A673 (cell line): ENCODE measurements at regions not wholly inside any gene's neighbourhood (a gene's known extent, or its start where the extent isn't known, plus 50 kb on each side); places are given as distances from the start of the nearest gene placed in this dataset.

Experiments used
- BruUV-seq: library from RNA; stranded (reverse); fragments of 400-500 nt; replicated peaks from 2 replicates; lab custom pipeline; 2021; lab: Mats Ljungman, UMichigan
- CTCF ChIA-PET: fragments of 300-600 bp; sonication (Branson Sonifier 250); formaldehyde crosslinking; loops from one replicate; lab custom pipeline; 2022; ENCODE audit warnings: antibody characterized with exemption; lab: Charles Lee
- POLR2A ChIA-PET: fragments of 300-600 bp; sonication (Branson Sonifier 250); formaldehyde crosslinking; loops from one replicate; lab custom pipeline; 2022; ENCODE audit warnings: antibody characterized with exemption; ENCODE audit not compliant: low non-redundant PET; lab: Charles Lee
- DNase-seq: peaks from one replicate; pipeline ENCODE4 v3.0.0-alpha.2; 2015; ENCODE audit warnings: low spot score
- H3K27ac ChIP-seq: fragments of 200-600 bp; sonication (generic); 2 replicates; pipeline ENCODE4 v1.5.1; 2016; ENCODE audit warnings: mixed run types, low read depth, mild to moderate bottlenecking, mixed read lengths, antibody characterized with exemption, low read length; ENCODE audit not compliant: poor library complexity, severe bottlenecking
- H3K27me3 ChIP-seq: fragments of 200-600 bp; sonication (generic); replicated peaks from 2 replicates; pipeline ENCODE4 v1.6.1; 2017; ENCODE audit warnings: mixed run types, low read depth, mild to moderate bottlenecking, mixed read lengths, antibody characterized with exemption, low read length; ENCODE audit not compliant: insufficient read depth, poor library complexity
- H3K36me3 ChIP-seq: fragments of 200-600 bp; sonication (generic); 2 replicates; pipeline ENCODE4 v1.6.1; 2016; ENCODE audit warnings: mixed run types, mild to moderate bottlenecking, mixed read lengths, antibody characterized with exemption, low read length; ENCODE audit not compliant: insufficient read depth, poor library complexity, severe bottlenecking
- H3K4me1 ChIP-seq: fragments of 200-600 bp; sonication (generic); 2 replicates; pipeline ENCODE4 v1.6.1; 2017; ENCODE audit warnings: mixed run types, mild to moderate bottlenecking, mixed read lengths, antibody characterized with exemption, low read length; ENCODE audit not compliant: insufficient read depth, poor library complexity, severe bottlenecking
- H3K4me3 ChIP-seq: fragments of 200-600 bp; sonication (generic); 2 replicates; pipeline ENCODE4 v1.5.1; 2016; ENCODE audit warnings: low read depth, mixed run types, mild to moderate bottlenecking, mixed read lengths, low read length; ENCODE audit not compliant: poor library complexity, severe bottlenecking
- H3K9me3 ChIP-seq: fragments of 200-600 bp; sonication (generic); 2 replicates; pipeline ENCODE4 v1.6.1; 2016; ENCODE audit warnings: mixed run types, low read depth, mild to moderate bottlenecking, mixed read lengths, antibody characterized with exemption, low read length; ENCODE audit not compliant: poor library complexity, severe bottlenecking
- CTCF ChIP-seq: fragments of 300-800, 200-600 bp; sonication (generic); conservative IDR thresholded peaks from 2 replicates; pipeline ENCODE4 v1.5.1; 2017; ENCODE audit warnings: low read depth, mild to moderate bottlenecking, antibody characterized with exemption, low read length, moderate library complexity, mixed read lengths
- EZH2 ChIP-seq: fragments of 200-600 bp; sonication (generic); IDR thresholded peaks from 2 replicates; pipeline ENCODE4 v1.6.1; 2017; ENCODE audit warnings: borderline replicate concordance, low read depth, mild to moderate bottlenecking, mixed read lengths, antibody characterized with exemption, low read length; ENCODE audit not compliant: poor library complexity, severe bottlenecking
- intact Hi-C: fragments of 100-400 bp; cut with micrococcal nuclease; formaldehyde crosslinking; loops from one replicate; pipeline ENCODE4 v1.10.0; 2022; ENCODE audit not compliant: unreplicated experiment

- BruUV-seq, result no TSS peak
- no peaks in the 10 kb centered on the region for H3K27me3 ChIP-seq
- POLR2A ChIA-PET, result no interaction called here
- no peak overlapping the region for H3K4me3 ChIP-seq
- no peak for DNase-seq
- no peak for TF ChIP-seq EZH2
- TF ChIP-seq CTCF, result no peak
- intact Hi-C loops, result no loop called here
- CTCF ChIA-PET, result no interaction called here
- H3K9me3 ChIP-seq, result no peaks in the 10 kb centered on the region
- no peak overlapping the region for H3K27ac ChIP-seq
- no peaks in the 10 kb centered on the region for H3K36me3 ChIP-seq
- peaks cover 11% of the 10 kb centered on the region for H3K4me1 ChIP-seq
Observed at GRCh38 chr12:90479237-90479636, 475.7 kb downstream of the CCER1 start.

- CTCF ChIA-PET, result no interaction called here
- no peak for TF ChIP-seq CTCF
- TF ChIP-seq EZH2, result no peak
- Histone ChIP-seq H3K9me3 (no peaks in the 10 kb centered on the region), H3K36me3 (no peaks in the 10 kb centered on the region), H3K27ac (no peak overlapping the region), H3K4me3 (no peak overlapping the region), H3K27me3 (no peaks in the 10 kb centered on the region), H3K4me1 (no peaks in the 10 kb centered on the region)
- DNase-seq, result no peak
- POLR2A ChIA-PET, result no interaction called here
- BruUV-seq, result no TSS peak
- intact Hi-C loops, result no loop called here
Observed at GRCh38 chr12:90473831-90474230, 481.1 kb downstream of the CCER1 start.

GRCh38 chr12:90460681-90461080, 494.3 kb downstream of the CCER1 start:
- DNase-seq, result no peak
- Histone ChIP-seq H3K9me3 (no peaks in the 10 kb centered on the region), H3K27ac (no peak overlapping the region), H3K36me3 (no peaks in the 10 kb centered on the region), H3K4me1 (no peaks in the 10 kb centered on the region), H3K4me3 (no peak overlapping the region), H3K27me3 (no peaks in the 10 kb centered on the region)
- CTCF ChIA-PET, result no interaction called here
- POLR2A ChIA-PET, result no interaction called here
- no TSS peak for BruUV-seq
- TF ChIP-seq EZH2, result no peak
- TF ChIP-seq CTCF, result no peak
- intact Hi-C loops, result no loop called here
